HG03045 (cell line): ENCODE measurements at regions not wholly inside any gene's neighbourhood (a gene's known extent, or its start where the extent isn't known, plus 50 kb on each side); places are given as distances from the start of the nearest gene placed in this dataset.
"Not testable (repeated sequence)": the region's sequence is repeated elsewhere in the genome, so short reads cannot be mapped to it uniquely, and the experiment has no call there.

Experiments used
- ATAC-seq: cut with Tn5 transposase; IDR thresholded peaks from one replicate; pipeline ENCODE4 v1.9.1; 2021; ENCODE audit warnings: mild to moderate bottlenecking, moderate library complexity; ENCODE audit not compliant: unreplicated experiment

GRCh38 chr1:41994195-41994894, 75.6 kb upstream of the HIVEP3 start:
- no peak for ATAC-seq

DNA sequence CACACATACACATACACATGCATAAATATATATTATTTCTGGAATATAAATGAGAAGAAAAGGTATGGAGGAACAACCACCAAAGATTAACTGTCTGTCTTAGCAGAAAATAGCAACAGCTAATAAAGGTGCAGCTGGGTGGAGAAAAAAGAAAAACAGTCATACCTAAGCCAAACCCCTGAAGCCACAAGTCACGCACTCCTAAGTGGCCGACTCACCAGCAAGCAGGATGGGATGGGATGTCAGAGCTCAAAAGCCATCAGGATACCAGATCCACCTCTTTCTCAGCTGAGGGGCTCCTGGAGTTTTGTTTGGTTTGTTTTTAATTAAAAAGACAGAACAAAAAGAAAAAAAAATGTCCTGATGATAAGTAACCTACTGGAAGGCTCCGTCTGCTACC, 64.7 kb upstream of the HIVEP3 start:
- ATAC-seq, result no peak

- ATAC-seq, result no peak
Measured at GRCh38 chr1:41981796-41982195, 63.1 kb upstream of the HIVEP3 start.

GRCh38 chr1:41980827-41981653, 62.3 kb upstream of the HIVEP3 start:
- no peak for ATAC-seq

DNA sequence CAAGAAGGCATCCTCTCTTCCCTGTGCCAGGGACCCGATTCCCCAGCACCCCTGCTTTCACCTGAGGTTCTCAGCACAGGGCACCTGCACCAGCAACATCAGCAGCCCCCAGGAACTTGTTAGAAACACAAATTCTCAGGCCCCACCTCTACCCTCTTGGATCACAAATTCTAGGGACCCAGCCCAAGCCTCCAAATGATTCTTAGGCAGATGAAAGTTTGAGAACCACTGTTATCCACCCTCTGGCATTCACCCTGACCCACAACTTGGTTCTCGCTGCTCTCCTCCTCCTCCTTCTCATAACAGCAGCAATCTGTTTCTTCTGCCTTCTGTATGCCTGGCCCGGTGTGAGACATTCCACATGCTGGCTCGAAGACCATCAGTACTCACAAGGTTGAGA, 60.3 kb upstream of the HIVEP3 start:
- ATAC-seq, result no peak

DNA sequence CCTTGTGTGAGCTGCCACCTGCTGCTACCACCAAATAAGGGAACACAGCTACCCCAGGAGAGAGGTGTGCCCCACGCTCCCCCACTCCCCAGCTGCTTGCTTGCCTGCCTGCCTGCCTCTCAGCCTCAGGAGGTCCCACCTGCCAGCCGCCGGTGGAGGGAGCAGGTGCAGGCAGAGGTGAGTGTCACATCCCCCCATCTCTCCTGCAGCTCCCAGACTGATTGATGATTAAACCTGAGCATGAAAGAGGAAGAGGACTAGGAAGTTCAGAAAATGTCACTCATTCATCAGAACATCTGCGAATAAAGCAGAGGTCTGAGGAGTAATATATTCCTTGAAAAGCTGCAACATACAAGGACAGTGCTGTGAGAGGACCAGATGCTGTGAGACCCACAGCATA, 58.6 kb upstream of the HIVEP3 start:
- ATAC-seq, result no peak

DNA sequence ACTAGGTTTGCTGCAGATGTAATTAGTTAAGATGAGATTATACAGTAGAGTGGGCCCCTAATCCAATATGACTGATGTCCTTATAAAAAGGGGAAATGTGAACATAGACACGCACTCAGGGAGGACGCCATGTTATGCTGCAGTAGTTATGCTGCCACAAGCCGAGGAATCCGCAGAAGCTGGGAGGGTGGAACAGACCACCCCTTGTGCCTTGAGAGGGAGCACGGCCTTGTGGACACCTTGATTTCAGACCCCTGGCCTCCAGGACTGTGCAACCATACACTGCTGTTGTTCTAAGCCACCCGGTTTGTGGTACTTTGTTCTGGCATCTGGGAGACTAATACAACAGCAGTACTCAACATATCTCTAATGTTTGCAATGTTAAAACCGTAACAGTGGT, 57.9 kb upstream of the HIVEP3 start:
- ATAC-seq, result no peak

- ATAC-seq, result no peak
Measured at GRCh38 chr1:41975850-41976569, 57.3 kb upstream of the HIVEP3 start.

DNA sequence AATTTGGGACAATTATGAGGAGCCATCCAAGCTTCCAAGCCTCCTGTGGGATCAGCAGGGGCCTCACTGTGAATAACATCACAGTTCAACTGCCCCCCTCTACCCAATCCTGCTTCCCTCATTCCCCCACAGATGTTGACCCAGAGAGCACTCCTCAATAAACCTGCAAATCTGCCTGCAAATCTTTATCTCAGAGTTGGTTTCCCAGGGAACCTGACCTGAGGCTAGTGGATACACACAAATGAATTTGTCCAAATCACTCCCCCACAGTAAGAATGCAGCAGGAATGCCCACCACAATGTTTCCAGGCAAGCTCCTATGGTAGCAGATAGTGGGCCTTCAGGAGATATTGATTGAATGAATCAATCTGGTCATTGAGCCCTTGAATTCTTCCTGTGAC, 56.4 kb upstream of the HIVEP3 start:
- no peak for ATAC-seq

DNA sequence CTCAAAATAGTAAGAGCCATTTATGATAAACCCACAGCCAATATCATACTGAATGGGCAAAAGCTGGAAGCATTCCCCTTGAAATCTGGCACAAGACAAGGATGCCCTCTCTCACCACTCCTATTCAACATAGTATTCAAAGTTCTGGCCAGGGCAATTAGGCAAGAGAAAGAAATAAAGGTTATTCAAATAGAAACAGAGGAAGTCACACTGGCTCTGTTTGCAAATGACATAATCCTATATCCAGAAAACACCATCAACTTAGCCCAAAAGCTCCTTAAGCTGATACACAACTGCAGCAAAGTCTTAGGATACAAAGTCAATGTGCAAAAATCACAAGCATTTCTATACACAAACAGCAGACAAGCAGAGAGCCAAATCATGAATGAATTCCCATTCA, 49.8 kb upstream of the HIVEP3 start:
- not testable (repeated sequence) for ATAC-seq
